Cardiac fibroblast (primary cell): ENCODE measurements at regions not wholly inside any gene's neighbourhood (a gene's known extent, or its start where the extent isn't known, plus 50 kb on each side); places are given as distances from the start of the nearest gene placed in this dataset.

Source experiments
- DNase-seq, 2 donors: peaks; one replicate each; pipeline versions ENCODE4 v3.0.0 to v3.0.0-alpha.2; 2010; ENCODE audit warnings: low read depth in 2 of 2
- H3K4me3 ChIP-seq, 2 donors: replicated peaks in 1 of 2; 1 replicate in 1 of 2; 2 replicates in 1 of 2; pipeline ENCODE4 v1.5.1; 2011; ENCODE audit warnings: low read depth in 2 of 2, low read length in 2 of 2, mild to moderate bottlenecking in 2 of 2, moderate library complexity in 1 of 2
- CTCF ChIP-seq: IDR thresholded peaks from one replicate; pipeline ENCODE4 v1.5.1; 2011; ENCODE audit warnings: low read depth, mild to moderate bottlenecking, low read length, inconsistent platforms

GRCh38 chr14:104262515-104263514 is 124.4 kb downstream of the KIF26A start:
- no peak for DNase-seq
- H3K4me3 ChIP-seq: no peak overlapping the region
- no peak for TF ChIP-seq CTCF

- no peak for TF ChIP-seq CTCF
- DNase-seq: no peak
- H3K4me3 ChIP-seq: no peak overlapping the region
These were observed 125.4 kb downstream of the KIF26A start for GRCh38 chr14:104263675-104264358.

- no peak for TF ChIP-seq CTCF
- DNase-seq: no peak
These were observed 126.3 kb downstream of the KIF26A start for GRCh38 chr14:104264495-104265265.

GRCh38 chr14:104265918-104266630 is 127.7 kb downstream of the KIF26A start:
- no peak for TF ChIP-seq CTCF
- H3K4me3 ChIP-seq: no peak overlapping the region
- no peak for DNase-seq

More at GRCh38 chr14:104264495-104265265, 126.3 kb downstream of the KIF26A start:
- H3K4me3 ChIP-seq: no peak overlapping the region

GRCh38 chr14:104266631-104267575 is 128.5 kb downstream of the KIF26A start:
- no peak for DNase-seq
- TF ChIP-seq CTCF: no peak
- no peak overlapping the region for H3K4me3 ChIP-seq
